Mesendoderm (in vitro differentiated cells): ENCODE measurements at regions not wholly inside any gene's neighbourhood (a gene's known extent, or its start where the extent isn't known, plus 50 kb on each side); places are given as distances from the start of the nearest gene placed in this dataset.

ENCODE experiments used
- DNase-seq: peaks from one replicate; pipeline ENCODE4 v3.0.0; 2013
- H2AK5ac ChIP-seq: 2 replicates; pipeline ENCODE4 v1.6.1; 2013; ENCODE audit warnings: low read length, inconsistent platforms
- H2BK120ac ChIP-seq: 2 replicates; pipeline ENCODE4 v1.6.1; 2013; ENCODE audit warnings: low read depth, mild to moderate bottlenecking, low read length, moderate library complexity, mixed read lengths
- H2BK15ac ChIP-seq: replicated peaks from 2 replicates; pipeline ENCODE4 v1.6.1; 2013; ENCODE audit warnings: low read depth, mild to moderate bottlenecking, moderate library complexity
- H2BK5ac ChIP-seq: 2 replicates; pipeline ENCODE4 v1.6.1; 2013; ENCODE audit warnings: low read length, inconsistent platforms
- H3K18ac ChIP-seq: 2 replicates; pipeline ENCODE4 v1.6.1; 2013; ENCODE audit warnings: mild to moderate bottlenecking, low read length, mixed read lengths
- H3K23ac ChIP-seq: one replicate; pipeline ENCODE4 v1.6.1; 2013; ENCODE audit warnings: low read length
- H3K27ac ChIP-seq: 2 replicates; pipeline ENCODE4 v1.5.1; 2013; ENCODE audit warnings: low read depth, mild to moderate bottlenecking, inconsistent platforms, low read length, moderate library complexity
- H3K27me3 ChIP-seq: 2 replicates; pipeline ENCODE4 v1.6.1; 2013; ENCODE audit warnings: low read length, control low read depth, mild to moderate bottlenecking, inconsistent platforms; ENCODE audit not compliant: insufficient read depth, poor library complexity
- H3K36me3 ChIP-seq: 2 replicates; pipeline ENCODE4 v1.6.1; 2013; ENCODE audit warnings: low read length, inconsistent platforms; ENCODE audit not compliant: control insufficient read depth, insufficient read depth
- H3K4ac ChIP-seq: one replicate; pipeline ENCODE4 v1.6.1; 2013; ENCODE audit warnings: low read depth, mild to moderate bottlenecking, low read length, moderate library complexity
- H3K4me1 ChIP-seq: 2 replicates; pipeline ENCODE4 v1.6.1; 2013; ENCODE audit warnings: low read depth, low read length, inconsistent platforms; ENCODE audit not compliant: control insufficient read depth
- H3K4me2 ChIP-seq: 2 replicates; pipeline ENCODE4 v1.6.1; 2013; ENCODE audit warnings: low read length
- H3K4me3 ChIP-seq: 2 replicates; pipeline ENCODE4 v1.5.1; 2013; ENCODE audit warnings: mild to moderate bottlenecking, low read length
- H3K56ac ChIP-seq: one replicate; pipeline ENCODE4 v1.6.1; 2013; ENCODE audit warnings: low read length
- H3K79me1 ChIP-seq: 2 replicates; pipeline ENCODE4 v1.6.1; 2013; ENCODE audit warnings: low read length, inconsistent platforms
- H3K79me2 ChIP-seq: 2 replicates; pipeline ENCODE4 v1.6.1; 2013; ENCODE audit warnings: mild to moderate bottlenecking, low read length; ENCODE audit not compliant: control insufficient read depth, insufficient read depth
- H3K9ac ChIP-seq: 2 replicates; pipeline ENCODE4 v1.6.1; 2013; ENCODE audit warnings: low read length, inconsistent platforms
- H4K5ac ChIP-seq: one replicate; pipeline ENCODE4 v1.6.1; 2013; ENCODE audit warnings: low read length
- H4K8ac ChIP-seq: one replicate; pipeline ENCODE4 v1.6.1; 2013; ENCODE audit warnings: low read depth, mild to moderate bottlenecking, control low read depth, low read length, moderate library complexity
- WGBS: extraction: QIAGEN DNeasy Blood & Tissue Kit; methylation state at CpG from one replicate; pipeline ENCODE4 v1.1.7; 2013; ENCODE audit warnings: low lambda C conversion rate, missing lambda C conversion rate; ENCODE audit not compliant: insufficient coverage; ENCODE audit errors: extremely low coverage; 5-methylcytosine and 5-hydroxymethylcytosine counted together

- H2BK15ac ChIP-seq: no peak overlapping the region
- H3K79me2 ChIP-seq: no peaks in the 10 kb centered on the region
- no peak overlapping the region for H3K18ac ChIP-seq
- H2AK5ac ChIP-seq: no peak overlapping the region
- DNase-seq: no peak
- H3K9ac ChIP-seq: no peak overlapping the region
- no peak overlapping the region for H3K4ac ChIP-seq
- WGBS: no CpG with 5 or more reads among the region's 2 CpGs
- no peaks in the 10 kb centered on the region for H3K4me1 ChIP-seq
- no peak overlapping the region for H2BK5ac ChIP-seq
- no peak overlapping the region for H3K56ac ChIP-seq
- no peak overlapping the region for H3K4me2 ChIP-seq
- H3K4me3 ChIP-seq: no peak overlapping the region
- no peaks in the 10 kb centered on the region for H3K27me3 ChIP-seq
- no peak overlapping the region for H4K8ac ChIP-seq
- no peak overlapping the region for H3K23ac ChIP-seq
- no peak overlapping the region for H4K5ac ChIP-seq
- no peaks in the 10 kb centered on the region for H3K79me1 ChIP-seq
- no peak overlapping the region for H2BK120ac ChIP-seq
- no peak overlapping the region for H3K27ac ChIP-seq
- no peaks in the 10 kb centered on the region for H3K36me3 ChIP-seq
These were observed 174.3 kb upstream of the DPT start for GRCh38 chr1:168903237-168903830.

GRCh38 chr1:168905633-168906032 is 176.6 kb upstream of the DPT start:
- WGBS: no CpG with 5 or more reads among the region's 2 CpGs
- H3K56ac ChIP-seq: no peak overlapping the region

GRCh38 chr1:168906367-168906766 is 177.4 kb upstream of the DPT start:
- H4K5ac ChIP-seq: no peak overlapping the region
- no peaks in the 10 kb centered on the region for H3K79me1 ChIP-seq
- no peak overlapping the region for H2BK5ac ChIP-seq
- no peak overlapping the region for H3K56ac ChIP-seq
- no peak overlapping the region for H3K23ac ChIP-seq
- H3K4ac ChIP-seq: no peak overlapping the region
- no CpG with 5 or more reads among the region's 2 CpGs for WGBS
- no peaks in the 10 kb centered on the region for H3K4me1 ChIP-seq
- H2AK5ac ChIP-seq: no peak overlapping the region
- H3K79me2 ChIP-seq: no peaks in the 10 kb centered on the region
- H3K18ac ChIP-seq: no peak overlapping the region
- no peak for DNase-seq
- H3K9ac ChIP-seq: no peak overlapping the region
- no peaks in the 10 kb centered on the region for H3K27me3 ChIP-seq
- no peak overlapping the region for H4K8ac ChIP-seq
- H3K4me2 ChIP-seq: no peak overlapping the region
- no peaks in the 10 kb centered on the region for H3K36me3 ChIP-seq
- H2BK120ac ChIP-seq: no peak overlapping the region
- no peak overlapping the region for H2BK15ac ChIP-seq
- no peak overlapping the region for H3K4me3 ChIP-seq
- H3K27ac ChIP-seq: no peak overlapping the region

More at GRCh38 chr1:168905633-168906032, 176.6 kb upstream of the DPT start:
- Histone ChIP-seq H3K9ac (no peak overlapping the region), H3K4ac (no peak overlapping the region), H2BK5ac (no peak overlapping the region), H3K27me3 (no peaks in the 10 kb centered on the region), H3K18ac (no peak overlapping the region), H3K4me2 (no peak overlapping the region), H3K4me1 (no peaks in the 10 kb centered on the region), H3K4me3 (no peak overlapping the region), H2AK5ac (no peak overlapping the region), H4K8ac (no peak overlapping the region), H4K5ac (no peak overlapping the region), H2BK15ac (no peak overlapping the region), H3K79me2 (no peaks in the 10 kb centered on the region), H3K27ac (no peak overlapping the region), H3K36me3 (no peaks in the 10 kb centered on the region), H3K79me1 (no peaks in the 10 kb centered on the region), H3K23ac (no peak overlapping the region), H2BK120ac (no peak overlapping the region)
- no peak for DNase-seq

GRCh38 chr1:168907053-168907452 is 178.0 kb upstream of the DPT start:
- Histone ChIP-seq H3K9ac (no peak overlapping the region), H3K56ac (no peak overlapping the region), H3K4ac (no peak overlapping the region), H4K5ac (no peak overlapping the region), H3K27me3 (no peaks in the 10 kb centered on the region), H3K79me1 (no peaks in the 10 kb centered on the region), H3K4me2 (no peak overlapping the region), H2BK15ac (no peak overlapping the region), H3K4me3 (no peak overlapping the region), H3K18ac (no peak overlapping the region), H3K27ac (no peak overlapping the region), H3K23ac (no peak overlapping the region), H3K36me3 (no peaks in the 10 kb centered on the region), H3K4me1 (no peaks in the 10 kb centered on the region), H2AK5ac (no peak overlapping the region), H3K79me2 (no peaks in the 10 kb centered on the region), H2BK120ac (no peak overlapping the region), H2BK5ac (no peak overlapping the region), H4K8ac (no peak overlapping the region)
- no CpG with 5 or more reads among the region's 5 CpGs for WGBS
- DNase-seq: no peak

- no peak overlapping the region for H3K23ac ChIP-seq
- H3K36me3 ChIP-seq: no peaks in the 10 kb centered on the region
- H3K4me1 ChIP-seq: no peaks in the 10 kb centered on the region
- H2AK5ac ChIP-seq: no peak overlapping the region
- no peak overlapping the region for H3K56ac ChIP-seq
- no peaks in the 10 kb centered on the region for H3K27me3 ChIP-seq
- no peak overlapping the region for H3K18ac ChIP-seq
- no peak overlapping the region for H3K9ac ChIP-seq
- no peak overlapping the region for H3K4me2 ChIP-seq
- no peak for DNase-seq
- H3K79me1 ChIP-seq: no peaks in the 10 kb centered on the region
- no peak overlapping the region for H4K8ac ChIP-seq
- no peak overlapping the region for H3K4me3 ChIP-seq
- no peak overlapping the region for H3K4ac ChIP-seq
- no peak overlapping the region for H2BK120ac ChIP-seq
- H4K5ac ChIP-seq: no peak overlapping the region
- no peak overlapping the region for H2BK5ac ChIP-seq
- no peak overlapping the region for H2BK15ac ChIP-seq
- H3K79me2 ChIP-seq: no peaks in the 10 kb centered on the region
- H3K27ac ChIP-seq: no peak overlapping the region
These were observed 178.9 kb upstream of the DPT start for GRCh38 chr1:168907786-168908348.

GRCh38 chr1:168910403-168910802 is 181.4 kb upstream of the DPT start:
- Histone ChIP-seq H3K18ac (no peak overlapping the region), H2BK120ac (no peak overlapping the region), H3K4ac (no peak overlapping the region), H4K8ac (no peak overlapping the region), H3K9ac (no peak overlapping the region), H4K5ac (no peak overlapping the region), H2BK5ac (no peak overlapping the region), H3K36me3 (no peaks in the 10 kb centered on the region), H3K4me2 (no peak overlapping the region), H2AK5ac (no peak overlapping the region), H3K4me1 (no peaks in the 10 kb centered on the region), H3K23ac (no peak overlapping the region), H3K27me3 (no peaks in the 10 kb centered on the region), H3K56ac (no peak overlapping the region), H3K79me2 (no peaks in the 10 kb centered on the region), H3K4me3 (no peak overlapping the region), H2BK15ac (no peak overlapping the region), H3K27ac (no peak overlapping the region), H3K79me1 (no peaks in the 10 kb centered on the region)
- no peak for DNase-seq
- no CpG with 5 or more reads among the region's 2 CpGs for WGBS
